A549 (cell line): ENCODE measurements at regions not wholly inside any gene's neighbourhood (a gene's known extent, or its start where the extent isn't known, plus 50 kb on each side); places are given as distances from the start of the nearest gene placed in this dataset.

Experiments used
- ATAC-seq, 2 experiments: fragments of 200-7000 bp in 1 of 2; fragments of >200 bp in 1 of 2; cut with Nextera tagmentation in 1 of 2; cut with Tn5 transposase in 1 of 2; 3 replicates each; pipeline versions ENCODE4 v1.8.0 to v1.9.1; 2018 to 2020; ENCODE audit warnings: mild to moderate bottlenecking in 1 of 2, moderate library complexity in 1 of 2
- CTCF ChIA-PET: fragments of 300-600 bp; sonication (Branson Sonifier 250); formaldehyde crosslinking; extraction: SDS; loops from one replicate; lab custom pipeline; 2021; ENCODE audit warnings: antibody characterized with exemption, inconsistent platforms; lab: Yijun Ruan, JAX
- POLR2A ChIA-PET: fragments of 350-600 bp; formaldehyde crosslinking; extraction: SDS; loops from one replicate; lab custom pipeline; 2021; ENCODE audit warnings: antibody characterized with exemption, inconsistent platforms; lab: Yijun Ruan, JAX
- DNase-seq, 2 experiments: peaks; one replicate each; pipeline versions ENCODE4 v3.0.0 to v3.0.0-alpha.2; 2011 to 2016; ENCODE audit warnings: low read depth in 1 of 2, low spot score in 1 of 2
- FAIRE-seq: peaks from 2 replicates; lab custom pipeline; 2011; peaks lifted over from hg19 to GRCh38; lab: Jason Lieb, UNC
- H3K27ac ChIP-seq, 2 experiments: fragments of >200 bp; sonication (Bioruptor Twin); formaldehyde crosslinking; 3 replicates each; pipeline ENCODE4 v1.5.1; 2016 to 2017
- H3K4me1 ChIP-seq: fragments of >200 bp; sonication (Bioruptor Twin); formaldehyde crosslinking; 3 replicates; pipeline ENCODE4 v1.6.1; 2016
- H3K4me2 ChIP-seq: fragments of >200 bp; sonication (Bioruptor Twin); formaldehyde crosslinking; 3 replicates; pipeline ENCODE4 v1.6.1; 2016
- H3K4me3 ChIP-seq: fragments of >200 bp; sonication (Bioruptor Twin); formaldehyde crosslinking; 3 replicates; pipeline ENCODE4 v1.5.1; 2016
- H3K9me3 ChIP-seq: fragments of >200 bp; sonication (Bioruptor Twin); formaldehyde crosslinking; 3 replicates; pipeline ENCODE4 v1.6.1; 2016
- BHLHE40 ChIP-seq: IDR thresholded peaks from 2 replicates; pipeline ENCODE4 v1.6.1; 2012; ENCODE audit warnings: low read depth, low read length, inconsistent platforms
- EHF ChIP-seq: fragments of 250-450 bp; sonication (Bioruptor Pico); IDR thresholded peaks from 2 replicates; pipeline ENCODE4 v1.5.0; 2020; ENCODE audit warnings: mild to moderate bottlenecking
- EP300 ChIP-seq, 2 experiments: fragments of >200 bp; sonication (Bioruptor Twin); formaldehyde crosslinking; IDR thresholded peaks; 2 replicates in 1 of 2; 3 replicates in 1 of 2; pipeline ENCODE4 v1.6.1; 2016 to 2017
- FOSB ChIP-seq: fragments of 250-450 bp; sonication (Bioruptor Pico); IDR thresholded peaks from 2 replicates; pipeline ENCODE4 v1.5.0; 2020; ENCODE audit warnings: mild to moderate bottlenecking, moderate library complexity
- FOXS1 ChIP-seq: fragments of 250-450 bp; sonication (Bioruptor Pico); IDR thresholded peaks from 2 replicates; pipeline ENCODE4 v1.5.0; 2020; ENCODE audit warnings: mild to moderate bottlenecking, moderate library complexity
- HOXB13 ChIP-seq: fragments of 250-450 bp; sonication (Bioruptor Pico); IDR thresholded peaks from 2 replicates; pipeline ENCODE4 v1.5.0; 2020; ENCODE audit warnings: low read depth, mild to moderate bottlenecking, moderate library complexity
- MAFK ChIP-seq: fragments of 450-650 bp; IDR thresholded peaks from 2 replicates; pipeline ENCODE4 v1.6.1; 2014; ENCODE audit not compliant: partially characterized antibody
- MAZ ChIP-seq: fragments of 150-350 bp; IDR thresholded peaks from 2 replicates; pipeline ENCODE4 v1.6.1; 2014; ENCODE audit warnings: antibody characterized with exemption, low read depth, low read length, borderline replicate concordance
- PHF8 ChIP-seq: fragments of 200-600 bp; sonication (generic); IDR thresholded peaks from 2 replicates; pipeline ENCODE4 v1.6.1; 2016; ENCODE audit warnings: low read depth, mild to moderate bottlenecking, antibody characterized with exemption, moderate library complexity, borderline replicate concordance
- POLR2A ChIP-seq: IDR thresholded peaks from 2 replicates; pipeline ENCODE4 v1.6.1; 2012; ENCODE audit warnings: mild to moderate bottlenecking, low read length
- RAD21 ChIP-seq, 2 experiments: fragments of >200 bp in 1 of 2; sonication (Bioruptor Twin) in 1 of 2; formaldehyde crosslinking in 1 of 2; IDR thresholded peaks in 1 of 2; conservative IDR thresholded peaks in 1 of 2; 2 replicates in 1 of 2; 3 replicates in 1 of 2; pipeline ENCODE4 v1.6.1; 2012 to 2018; ENCODE audit warnings: inconsistent platforms in 1 of 2
- RFX5 ChIP-seq: fragments of 450-650 bp; IDR thresholded peaks from 2 replicates; pipeline ENCODE4 v1.7.1; 2014; ENCODE audit warnings: antibody characterized with exemption, mild to moderate bottlenecking, moderate library complexity
- RNF2 ChIP-seq: fragments of 200-600 bp; sonication (generic); IDR thresholded peaks from 2 replicates; pipeline ENCODE4 v1.6.1; 2016; ENCODE audit warnings: low read depth, mild to moderate bottlenecking, antibody characterized with exemption, moderate library complexity, borderline replicate concordance
- ZFP36 ChIP-seq: fragments of 450-650 bp; IDR thresholded peaks from 2 replicates; pipeline ENCODE4 v1.6.1; 2014; ENCODE audit warnings: borderline replicate concordance; ENCODE audit not compliant: partially characterized antibody
- WGBS: methylation state at CpG from one replicate; pipeline ENCODE4 v1.1.6; 2017; ENCODE audit errors: missing lambda C conversion rate; 5-methylcytosine and 5-hydroxymethylcytosine counted together
- TF ChIP-seq, protein P1 (sequence below): fragments of >200 bp; sonication (Bioruptor Twin); formaldehyde crosslinking; IDR thresholded peaks from 3 replicates; pipeline ENCODE4 v1.5.1; 2016
- TF ChIP-seq, protein P2 (sequence below): fragments of 450-650 bp; IDR thresholded peaks from 2 replicates; pipeline ENCODE4 v1.6.1; 2014; ENCODE audit warnings: antibody characterized with exemption

DNA sequence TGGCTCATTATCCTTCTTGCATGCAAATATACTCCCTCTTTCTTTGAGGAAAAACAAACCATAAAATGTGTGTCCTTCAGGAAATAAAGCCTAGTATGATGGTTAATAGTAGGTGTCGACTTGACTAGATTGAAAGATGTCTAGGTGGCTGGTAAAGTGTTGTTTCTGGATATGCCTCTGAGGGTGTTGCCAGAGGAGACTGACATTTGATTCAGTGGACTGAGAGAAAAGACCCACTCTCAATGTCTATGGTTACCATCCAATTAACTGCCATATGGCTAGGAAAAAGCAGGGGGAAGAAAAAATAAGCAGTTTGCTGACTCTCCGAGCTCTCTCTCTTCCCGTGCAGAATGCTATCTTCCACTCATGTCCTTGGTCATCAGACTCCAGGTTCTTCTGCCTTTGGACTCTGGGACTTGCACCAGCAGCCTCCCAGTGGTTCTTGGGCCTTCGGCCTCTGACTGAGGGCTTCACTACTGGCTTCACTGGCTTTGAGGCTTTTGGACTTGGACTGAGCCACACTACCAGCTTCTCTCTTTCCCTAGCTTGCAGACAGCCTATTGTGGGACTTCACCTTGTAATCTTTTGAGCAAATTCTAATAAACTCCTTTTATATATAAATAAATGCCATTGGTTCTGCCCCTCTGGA, 532.1 kb upstream of the HTR2C start:
- TF ChIP-seq EHF (CRISPR knock-in tag) (no peak), FOSB (CRISPR knock-in tag) (no peak), RFX5 (no peak), PHF8 (no peak), HOXB13 (CRISPR knock-in tag) (no peak), POLR2A (no peak)
- CTCF ChIA-PET = no interaction called here

DNA sequence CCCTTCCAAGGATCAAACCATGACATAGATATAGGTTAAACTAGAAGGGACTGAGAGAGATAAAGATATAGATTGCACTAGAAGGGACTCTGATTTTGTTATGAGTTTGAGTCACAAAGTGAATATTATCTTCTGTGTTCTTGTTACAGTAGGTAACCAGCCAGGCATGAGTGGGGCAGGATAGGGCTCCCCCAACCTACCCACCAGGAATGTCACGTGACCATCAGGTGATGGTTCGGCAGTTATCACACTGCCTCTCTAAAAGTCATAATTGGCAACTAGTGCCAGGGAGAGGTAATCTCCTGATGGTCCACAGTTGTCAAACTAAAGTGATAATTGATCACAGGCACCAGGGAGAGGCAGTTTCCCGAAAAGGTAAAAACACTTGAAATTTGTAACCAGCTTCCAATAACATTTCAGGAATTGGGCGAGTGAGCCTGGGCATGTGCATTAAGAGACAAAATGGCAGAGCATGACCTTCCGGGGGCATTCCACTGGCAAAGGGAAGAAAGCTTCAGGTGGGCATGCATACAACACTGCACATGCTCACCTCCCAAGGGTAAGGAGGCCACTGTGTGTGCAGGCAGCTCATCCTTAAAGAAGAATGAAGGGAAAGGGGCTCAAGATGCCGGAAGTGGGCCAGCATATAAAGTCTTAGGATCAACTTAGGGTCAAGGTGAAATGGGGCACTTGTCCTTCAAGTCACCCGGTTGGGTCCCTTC, 533.6 kb upstream of the HTR2C start:
- 64% methylated on average over 7 of the region's 7 CpGs for WGBS
- FAIRE-seq = no peak
- Histone ChIP-seq H3K4me2 (no peak overlapping the region), H3K4me1 (no peaks in the 10 kb centered on the region), H3K9me3 (no peaks in the 10 kb centered on the region), H3K27ac (no peak overlapping the region), H3K4me3 (no peak overlapping the region)
- DNase-seq = no peak
- TF ChIP-seq, protein P1, sequence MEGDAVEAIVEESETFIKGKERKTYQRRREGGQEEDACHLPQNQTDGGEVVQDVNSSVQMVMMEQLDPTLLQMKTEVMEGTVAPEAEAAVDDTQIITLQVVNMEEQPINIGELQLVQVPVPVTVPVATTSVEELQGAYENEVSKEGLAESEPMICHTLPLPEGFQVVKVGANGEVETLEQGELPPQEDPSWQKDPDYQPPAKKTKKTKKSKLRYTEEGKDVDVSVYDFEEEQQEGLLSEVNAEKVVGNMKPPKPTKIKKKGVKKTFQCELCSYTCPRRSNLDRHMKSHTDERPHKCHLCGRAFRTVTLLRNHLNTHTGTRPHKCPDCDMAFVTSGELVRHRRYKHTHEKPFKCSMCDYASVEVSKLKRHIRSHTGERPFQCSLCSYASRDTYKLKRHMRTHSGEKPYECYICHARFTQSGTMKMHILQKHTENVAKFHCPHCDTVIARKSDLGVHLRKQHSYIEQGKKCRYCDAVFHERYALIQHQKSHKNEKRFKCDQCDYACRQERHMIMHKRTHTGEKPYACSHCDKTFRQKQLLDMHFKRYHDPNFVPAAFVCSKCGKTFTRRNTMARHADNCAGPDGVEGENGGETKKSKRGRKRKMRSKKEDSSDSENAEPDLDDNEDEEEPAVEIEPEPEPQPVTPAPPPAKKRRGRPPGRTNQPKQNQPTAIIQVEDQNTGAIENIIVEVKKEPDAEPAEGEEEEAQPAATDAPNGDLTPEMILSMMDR = no peak
- TF ChIP-seq EP300 (IDR thresholded peaks at IDR 0.05) (no peak), ZFP36 (no peak), RNF2 (no peak)
- no peak for ATAC-seq
- ChIA-PET CTCF (no interaction called here), POLR2A (no interaction called here)

More for the DNA sequence above, 532.1 kb upstream of the HTR2C start:
- DNase-seq = no peak
- Histone ChIP-seq H3K4me2 (no peak overlapping the region), H3K4me3 (no peak overlapping the region), H3K4me1 (no peaks in the 10 kb centered on the region), H3K9me3 (no peaks in the 10 kb centered on the region), H3K27ac (no peak overlapping the region)
- no peak for ATAC-seq
- POLR2A ChIA-PET = no interaction called here
- 24% methylated on average over 4 of the region's 4 CpGs for WGBS
- no peak for FAIRE-seq

DNA sequence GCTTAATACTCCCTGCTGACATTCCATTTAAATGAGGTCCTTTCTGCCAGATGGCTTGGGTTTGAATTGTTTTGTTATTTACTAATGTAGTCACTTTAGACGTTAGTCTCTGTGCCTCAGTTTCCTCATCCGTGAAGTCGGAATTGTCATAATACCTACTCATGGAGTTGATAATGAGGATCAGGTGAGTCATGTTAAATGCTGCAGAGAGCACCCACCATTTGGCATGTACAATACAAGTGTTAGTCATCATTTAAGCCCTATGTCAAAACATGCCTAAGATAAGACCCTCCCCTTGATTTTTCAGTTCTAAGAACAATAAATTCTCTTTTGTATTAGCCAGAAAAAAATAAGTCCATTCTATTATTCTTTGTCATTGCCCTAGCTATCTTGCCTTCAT, 534.8 kb upstream of the HTR2C start:
- ChIA-PET POLR2A (no interaction called here), CTCF (no interaction called here)
- H3K27ac ChIP-seq = no peak overlapping the region
- TF ChIP-seq RAD21 (conservative IDR thresholded peaks at IDR 0.05 in 1 of 2, IDR thresholded peaks at IDR 0.05 in 1 of 2) = no peak
- TF ChIP-seq, protein P2, sequence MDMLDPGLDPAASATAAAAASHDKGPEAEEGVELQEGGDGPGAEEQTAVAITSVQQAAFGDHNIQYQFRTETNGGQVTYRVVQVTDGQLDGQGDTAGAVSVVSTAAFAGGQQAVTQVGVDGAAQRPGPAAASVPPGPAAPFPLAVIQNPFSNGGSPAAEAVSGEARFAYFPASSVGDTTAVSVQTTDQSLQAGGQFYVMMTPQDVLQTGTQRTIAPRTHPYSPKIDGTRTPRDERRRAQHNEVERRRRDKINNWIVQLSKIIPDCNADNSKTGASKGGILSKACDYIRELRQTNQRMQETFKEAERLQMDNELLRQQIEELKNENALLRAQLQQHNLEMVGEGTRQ = no peak
- TF ChIP-seq BHLHE40 = no peak
- H3K4me3 ChIP-seq = no peak overlapping the region
- H3K9me3 ChIP-seq = no peaks in the 10 kb centered on the region
- 47% methylated on average over 3 of the region's 3 CpGs for WGBS
- H3K4me2 ChIP-seq = no peak overlapping the region
- no peak for ATAC-seq
- no peaks in the 10 kb centered on the region for H3K4me1 ChIP-seq
- DNase-seq = no peak
- FAIRE-seq = no peak

DNA sequence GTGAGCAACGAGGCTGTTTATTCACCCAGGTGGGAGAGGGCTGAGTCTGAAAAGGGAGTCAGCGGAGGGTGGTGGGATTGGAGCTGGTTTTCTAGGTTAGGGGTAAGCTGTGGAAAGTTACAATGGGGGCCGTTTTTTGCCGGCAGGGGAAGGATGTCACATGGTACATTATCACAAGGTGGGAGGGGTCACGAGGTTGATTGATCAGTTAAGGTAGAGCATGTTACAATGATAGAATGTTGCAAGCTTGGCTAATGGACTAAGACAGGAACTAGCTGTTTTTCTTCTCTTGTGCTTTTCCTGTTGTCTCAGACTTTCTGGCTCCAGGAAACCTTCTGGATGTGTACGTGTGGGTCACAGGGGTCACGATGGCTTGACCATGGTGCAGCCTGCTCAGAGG, 536.3 kb upstream of the HTR2C start:
- H3K4me2 ChIP-seq = no peak overlapping the region
- no peaks in the 10 kb centered on the region for H3K4me1 ChIP-seq
- TF ChIP-seq MAFK (no peak), POLR2A (no peak), MAZ (no peak), FOXS1 (CRISPR knock-in tag) (no peak)
- ATAC-seq (no peak), FAIRE-seq (no peak), DNase-seq (no peak)
- H3K4me3 ChIP-seq = no peak overlapping the region
- no peak overlapping the region for H3K27ac ChIP-seq
- no peaks in the 10 kb centered on the region for H3K9me3 ChIP-seq
- 39% methylated on average over 7 of the region's 7 CpGs for WGBS
- CTCF ChIA-PET = no interaction called here
- POLR2A ChIA-PET = no interaction called here
